Left ventricle myocardium inferior (tissue), 1 donor: ENCODE measurements at regions not wholly inside any gene's neighbourhood (a gene's known extent, or its start where the extent isn't known, plus 50 kb on each side); places are given as distances from the start of the nearest gene placed in this dataset.

Experiments used
- DNase-seq: peaks from one replicate; pipeline ENCODE4 v3.0.0-alpha.2; 2020
- H3K27ac ChIP-seq: fragments of 200-600 bp; replicated peaks from 2 replicates; pipeline ENCODE4 v1.8.0; 2021
- H3K27me3 ChIP-seq: fragments of 200-600 bp; 2 replicates; pipeline ENCODE4 v1.8.0; 2021; ENCODE audit warnings: low read depth
- H3K36me3 ChIP-seq: fragments of 200-600 bp; 2 replicates; pipeline ENCODE4 v1.8.0; 2021
- H3K4me1 ChIP-seq: fragments of 200-600 bp; 2 replicates; pipeline ENCODE4 v1.8.0; 2021
- H3K4me3 ChIP-seq: fragments of 200-600 bp; 2 replicates; pipeline ENCODE4 v1.8.0; 2021; ENCODE audit warnings: mild to moderate bottlenecking, moderate library complexity
- H3K9me3 ChIP-seq: fragments of 200-600 bp; replicated peaks from 2 replicates; pipeline ENCODE4 v1.8.0; 2021
- CTCF ChIP-seq: fragments of 200-600 bp; IDR thresholded peaks from 2 replicates; pipeline ENCODE4 v1.8.0; 2021; ENCODE audit warnings: antibody characterized with exemption, mild to moderate bottlenecking, borderline replicate concordance
- intact Hi-C: fragments of 100-400 bp; cut with micrococcal nuclease; formaldehyde crosslinking; loops from one replicate; pipeline ENCODE4 v1.11.0; 2022
- donor health status: DM: no; HTN: yes; CAD: no; lungs with severe emphysema.

- no peaks in the 10 kb centered on the region for H3K4me1 ChIP-seq
- H3K36me3 ChIP-seq: no peaks in the 10 kb centered on the region
- no peak for DNase-seq
- H3K27ac ChIP-seq: no peak overlapping the region
- no peaks in the 10 kb centered on the region for H3K9me3 ChIP-seq
- no peak for TF ChIP-seq CTCF
- intact Hi-C loops: no loop called here
- H3K4me3 ChIP-seq: no peak overlapping the region
- H3K27me3 ChIP-seq: no peaks in the 10 kb centered on the region
Observed at GRCh38 chr10:8310930-8311329, 256.4 kb downstream of the GATA3 start.

- no peak for DNase-seq
- Histone ChIP-seq H3K4me3 (no peak overlapping the region), H3K27ac (no peak overlapping the region), H3K4me1 (no peaks in the 10 kb centered on the region), H3K27me3 (no peaks in the 10 kb centered on the region), H3K9me3 (no peaks in the 10 kb centered on the region), H3K36me3 (no peaks in the 10 kb centered on the region)
- intact Hi-C loops: no loop called here
- no peak for TF ChIP-seq CTCF
Observed at GRCh38 chr10:8311526-8312070, 257.1 kb downstream of the GATA3 start.

- H3K36me3 ChIP-seq: no peaks in the 10 kb centered on the region
- no peaks in the 10 kb centered on the region for H3K9me3 ChIP-seq
- no peak for DNase-seq
- TF ChIP-seq CTCF: no peak
- intact Hi-C loops: no loop called here
- no peak overlapping the region for H3K27ac ChIP-seq
- H3K4me1 ChIP-seq: no peaks in the 10 kb centered on the region
- H3K27me3 ChIP-seq: no peaks in the 10 kb centered on the region
- H3K4me3 ChIP-seq: no peak overlapping the region
Observed at GRCh38 chr10:8312079-8312478, 257.6 kb downstream of the GATA3 start.

- no peaks in the 10 kb centered on the region for H3K9me3 ChIP-seq
- H3K4me1 ChIP-seq: no peaks in the 10 kb centered on the region
- no peaks in the 10 kb centered on the region for H3K27me3 ChIP-seq
- intact Hi-C loops: no loop called here
- TF ChIP-seq CTCF: no peak
- no peak overlapping the region for H3K27ac ChIP-seq
- no peak overlapping the region for H3K4me3 ChIP-seq
- DNase-seq: no peak
- no peaks in the 10 kb centered on the region for H3K36me3 ChIP-seq
Observed at GRCh38 chr10:8312781-8313180, 258.3 kb downstream of the GATA3 start.

- intact Hi-C loops: no loop called here
- H3K9me3 ChIP-seq: no peaks in the 10 kb centered on the region
- DNase-seq: no peak
- no peaks in the 10 kb centered on the region for H3K36me3 ChIP-seq
- no peak overlapping the region for H3K27ac ChIP-seq
- TF ChIP-seq CTCF: no peak
- H3K4me3 ChIP-seq: no peak overlapping the region
- no peaks in the 10 kb centered on the region for H3K27me3 ChIP-seq
- H3K4me1 ChIP-seq: no peaks in the 10 kb centered on the region
Observed at GRCh38 chr10:8314486-8314885, 260.0 kb downstream of the GATA3 start.

- intact Hi-C loops: no loop called here
- no peaks in the 10 kb centered on the region for H3K9me3 ChIP-seq
Observed at GRCh38 chr10:8315619-8316021, 261.1 kb downstream of the GATA3 start.

More at GRCh38 chr10:8315619-8316021, 261.1 kb downstream of the GATA3 start:
- no peak for TF ChIP-seq CTCF
- DNase-seq: no peak
- H3K27ac ChIP-seq: no peak overlapping the region
- no peaks in the 10 kb centered on the region for H3K36me3 ChIP-seq
- peaks cover 6% of the 10 kb centered on the region for H3K27me3 ChIP-seq
- H3K4me1 ChIP-seq: no peaks in the 10 kb centered on the region
- H3K4me3 ChIP-seq: no peak overlapping the region
